Osteocyte (in vitro differentiated cells): ENCODE measurements at regions not wholly inside any gene's neighbourhood (a gene's known extent, or its start where the extent isn't known, plus 50 kb on each side); places are given as distances from the start of the nearest gene placed in this dataset.

Source experiments
- DNase-seq: peaks from one replicate; pipeline ENCODE4 v3.0.0; 2021; ENCODE audit warnings: mixed read lengths; ENCODE audit not compliant: unreplicated experiment; ENCODE audit errors: extremely low spot score
- H3K27ac Mint-ChIP-seq: one replicate; pipeline ENCODE4 v1.8.0; 2021; ENCODE audit warnings: mild to moderate bottlenecking, mixed read lengths; ENCODE audit not compliant: unreplicated experiment
- H3K27me3 Mint-ChIP-seq: one replicate; pipeline ENCODE4 v1.8.0; 2021; ENCODE audit warnings: mixed read lengths; ENCODE audit not compliant: unreplicated experiment
- H3K36me3 Mint-ChIP-seq: one replicate; pipeline ENCODE4 v1.8.0; 2021; ENCODE audit warnings: mixed read lengths; ENCODE audit not compliant: unreplicated experiment
- H3K4me1 Mint-ChIP-seq: one replicate; pipeline ENCODE4 v1.8.0; 2021; ENCODE audit warnings: mixed read lengths; ENCODE audit not compliant: unreplicated experiment
- H3K4me3 Mint-ChIP-seq: one replicate; pipeline ENCODE4 v1.8.0; 2021; ENCODE audit warnings: mild to moderate bottlenecking, moderate library complexity, mixed read lengths; ENCODE audit not compliant: unreplicated experiment
- H3K9me3 Mint-ChIP-seq: one replicate; pipeline ENCODE4 v1.8.0; 2021; ENCODE audit warnings: mixed read lengths; ENCODE audit not compliant: unreplicated experiment
- CTCF ChIP-seq: fragments of 200-600 bp; sonication (generic); IDR thresholded peaks from 2 replicates; pipeline ENCODE4 v1.5.0; 2021; ENCODE audit warnings: antibody characterized with exemption, mild to moderate bottlenecking, moderate library complexity

GRCh38 chr13:85031771-85032170 is 767.4 kb downstream of the SLITRK6 start:
- Mint-ChIP-seq H3K9me3 (peaks cover 10% of the 10 kb centered on the region), H3K27ac (no peak overlapping the region), H3K27me3 (no peaks in the 10 kb centered on the region), H3K4me1 (peaks cover 7% of the 10 kb centered on the region), H3K36me3 (peaks cover 4% of the 10 kb centered on the region), H3K4me3 (no peak overlapping the region)
- no peak for TF ChIP-seq CTCF
- DNase-seq: no peak

- no peak for TF ChIP-seq CTCF
- Mint-ChIP-seq H3K4me1 (peaks cover 7% of the 10 kb centered on the region), H3K4me3 (no peak overlapping the region), H3K9me3 (peaks cover 18% of the 10 kb centered on the region), H3K27me3 (no peaks in the 10 kb centered on the region), H3K27ac (no peak overlapping the region), H3K36me3 (peaks cover 4% of the 10 kb centered on the region)
- no peak for DNase-seq
Measured at GRCh38 chr13:85028035-85028434, 771.2 kb downstream of the SLITRK6 start.

- no peak for TF ChIP-seq CTCF
- H3K9me3 Mint-ChIP-seq: peaks cover 3% of the 10 kb centered on the region
- no peaks in the 10 kb centered on the region for H3K4me1 Mint-ChIP-seq
Measured at GRCh38 chr13:85019121-85019520, 780.1 kb downstream of the SLITRK6 start.

GRCh38 chr13:85013006-85013405 is 786.2 kb downstream of the SLITRK6 start:
- Mint-ChIP-seq H3K27me3 (no peaks in the 10 kb centered on the region), H3K9me3 (peaks cover 18% of the 10 kb centered on the region), H3K4me1 (no peaks in the 10 kb centered on the region), H3K27ac (no peak overlapping the region), H3K4me3 (no peak overlapping the region), H3K36me3 (peaks cover 1% of the 10 kb centered on the region)
- DNase-seq: no peak
- no peak for TF ChIP-seq CTCF

More at GRCh38 chr13:85019121-85019520, 780.1 kb downstream of the SLITRK6 start:
- H3K27ac Mint-ChIP-seq: no peak overlapping the region
- no peak overlapping the region for H3K4me3 Mint-ChIP-seq
- H3K36me3 Mint-ChIP-seq: no peaks in the 10 kb centered on the region
- no peaks in the 10 kb centered on the region for H3K27me3 Mint-ChIP-seq
- no peak for DNase-seq

GRCh38 chr13:85009447-85009846 is 789.8 kb downstream of the SLITRK6 start:
- peaks cover 22% of the 10 kb centered on the region for H3K9me3 Mint-ChIP-seq
- no peak for TF ChIP-seq CTCF
- no peak overlapping the region for H3K27ac Mint-ChIP-seq

More at GRCh38 chr13:85009447-85009846, 789.8 kb downstream of the SLITRK6 start:
- DNase-seq: no peak
- Mint-ChIP-seq H3K4me3 (no peak overlapping the region), H3K4me1 (no peaks in the 10 kb centered on the region), H3K36me3 (peaks cover 1% of the 10 kb centered on the region), H3K27me3 (no peaks in the 10 kb centered on the region)
